ENCODE measurements at regions not wholly inside any gene's neighbourhood (a gene's known extent, or its start where the extent isn't known, plus 50 kb on each side); places are given as distances from the start of the nearest gene placed in this dataset.

GRCh38 chr12:42762395-42762925 lies 172.9 kb upstream of the PRICKLE1 start:
- TF ChIP-seq ETV6 (CRISPR knock-in tag; IDR thresholded peaks at IDR 0.05) = no peak
- TF ChIP-seq SMAD3 (CRISPR knock-in tag; IDR thresholded peaks at IDR 0.05; ENCODE audit: borderline replicate concordance) = no peak
- no peak for TF ChIP-seq TCF7 (CRISPR knock-in tag; IDR thresholded peaks at IDR 0.05; ENCODE audit: low read depth)
- TF ChIP-seq, protein P1, sequence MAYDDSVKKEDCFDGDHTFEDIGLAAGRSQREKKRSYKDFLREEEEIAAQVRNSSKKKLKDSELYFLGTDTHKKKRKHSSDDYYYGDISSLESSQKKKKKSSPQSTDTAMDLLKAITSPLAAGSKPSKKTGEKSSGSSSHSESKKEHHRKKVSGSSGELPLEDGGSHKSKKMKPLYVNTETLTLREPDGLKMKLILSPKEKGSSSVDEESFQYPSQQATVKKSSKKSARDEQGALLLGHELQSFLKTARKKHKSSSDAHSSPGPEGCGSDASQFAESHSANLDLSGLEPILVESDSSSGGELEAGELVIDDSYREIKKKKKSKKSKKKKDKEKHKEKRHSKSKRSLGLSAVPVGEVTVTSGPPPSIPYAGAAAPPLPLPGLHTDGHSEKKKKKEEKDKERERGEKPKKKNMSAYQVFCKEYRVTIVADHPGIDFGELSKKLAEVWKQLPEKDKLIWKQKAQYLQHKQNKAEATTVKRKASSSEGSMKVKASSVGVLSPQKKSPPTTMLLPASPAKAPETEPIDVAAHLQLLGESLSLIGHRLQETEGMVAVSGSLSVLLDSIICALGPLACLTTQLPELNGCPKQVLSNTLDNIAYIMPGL (CRISPR knock-in tag; IDR thresholded peaks at IDR 0.05) = no peak
- no peak for TF ChIP-seq CTCF (IDR thresholded peaks at IDR 0.05)
- TF ChIP-seq, protein P2, sequence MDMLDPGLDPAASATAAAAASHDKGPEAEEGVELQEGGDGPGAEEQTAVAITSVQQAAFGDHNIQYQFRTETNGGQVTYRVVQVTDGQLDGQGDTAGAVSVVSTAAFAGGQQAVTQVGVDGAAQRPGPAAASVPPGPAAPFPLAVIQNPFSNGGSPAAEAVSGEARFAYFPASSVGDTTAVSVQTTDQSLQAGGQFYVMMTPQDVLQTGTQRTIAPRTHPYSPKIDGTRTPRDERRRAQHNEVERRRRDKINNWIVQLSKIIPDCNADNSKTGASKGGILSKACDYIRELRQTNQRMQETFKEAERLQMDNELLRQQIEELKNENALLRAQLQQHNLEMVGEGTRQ (CRISPR knock-in tag; IDR thresholded peaks at IDR 0.05) = no peak
- TF ChIP-seq ATF3 (CRISPR knock-in tag; conservative IDR thresholded peaks at IDR 0.05) = no peak
- TF ChIP-seq NR3C1 (CRISPR knock-in tag; conservative IDR thresholded peaks at IDR 0.05; ENCODE audit: low read depth) = no peak
- no peak for TF ChIP-seq STAT6 (CRISPR knock-in tag; conservative IDR thresholded peaks at IDR 0.05; ENCODE audit: low read depth)
- TF ChIP-seq ELF4 (CRISPR knock-in tag; IDR thresholded peaks at IDR 0.05; ENCODE audit: low read depth) = no peak

Data from WTC11 (cell line).